GM12878 (cell line): ENCODE measurements at regions not wholly inside any gene's neighbourhood (a gene's known extent, or its start where the extent isn't known, plus 50 kb on each side); places are given as distances from the start of the nearest gene placed in this dataset.

Experiments used
- ATAC-seq: fragments of 200-7000 bp; cut with Tn5 transposase; 3 replicates; pipeline ENCODE4 v1.9.1; 2020; ENCODE audit warnings: mild to moderate bottlenecking, moderate library complexity
- BruUV-seq: library from RNA; stranded (reverse); fragments of 400-500 nt; replicated peaks from 2 replicates; lab custom pipeline; 2021; lab: Mats Ljungman, UMichigan
- CTCF ChIA-PET: fragments of 300-600 bp; sonication (Branson Sonifier 250); formaldehyde crosslinking; extraction: SDS; loops from one replicate; lab custom pipeline; 2021; ENCODE audit warnings: inconsistent platforms; lab: Yijun Ruan, JAX
- POLR2A ChIA-PET: fragments of 350-600 bp; formaldehyde crosslinking; extraction: SDS; loops from one replicate; lab custom pipeline; 2021; ENCODE audit warnings: inconsistent platforms; lab: Charles Lee
- RAD21 ChIA-PET: fragments of 300-600 bp; sonication (Branson Sonifier 250); formaldehyde crosslinking; loops from one replicate; lab custom pipeline; 2023; ENCODE audit warnings: antibody characterized with exemption; ENCODE audit not compliant: unreplicated experiment; lab: Charles Lee
- SMC1A ChIA-PET: fragments of 300-600 bp; sonication (Branson Sonifier 250); formaldehyde crosslinking; loops from one replicate; lab custom pipeline; 2023; ENCODE audit not compliant: unreplicated experiment, uncharacterized antibody; lab: Charles Lee
- DNase-seq: peaks from one replicate; pipeline ENCODE4 v3.0.0-alpha.2; 2011; ENCODE audit warnings: low read depth, low spot score
- FAIRE-seq: peaks from 3 replicates; lab custom pipeline; 2011; peaks lifted over from hg19 to GRCh38; lab: Jason Lieb, UNC
- H2AFZ ChIP-seq: 2 replicates; pipeline ENCODE4 v1.6.0; 2011; ENCODE audit warnings: low read depth, low read length, control low read depth; ENCODE audit not compliant: control insufficient read depth
- H3K27ac ChIP-seq: 2 replicates; pipeline ENCODE4 v1.5.1; 2011; ENCODE audit warnings: control low read depth; ENCODE audit not compliant: control insufficient read depth, insufficient read depth
- H3K27me3 ChIP-seq, 2 experiments: replicated peaks in 1 of 2; 2 replicates each; pipeline versions ENCODE4 v1.6.0 to v1.6.1; 2011; ENCODE audit warnings: low read length in 1 of 2; ENCODE audit not compliant: control insufficient read depth in 2 of 2, insufficient read depth in 2 of 2
- H3K36me3 ChIP-seq, 2 experiments: 2 replicates each; pipeline ENCODE4 v1.5.1; 2011; ENCODE audit warnings: low read length in 1 of 2; ENCODE audit not compliant: control insufficient read depth in 2 of 2, insufficient read depth in 2 of 2
- H3K4me1 ChIP-seq: 2 replicates; pipeline ENCODE4 v1.6.1; 2011; ENCODE audit warnings: mild to moderate bottlenecking, low read length, moderate library complexity, mixed read lengths; ENCODE audit not compliant: control insufficient read depth, insufficient read depth
- H3K4me2 ChIP-seq: 2 replicates; pipeline ENCODE4 v1.6.0; 2011; ENCODE audit warnings: control low read depth; ENCODE audit not compliant: control insufficient read depth, insufficient read depth
- H3K4me3 ChIP-seq: fragments of 200-600 bp; sonication (generic); 2 replicates; pipeline ENCODE4 v1.5.1; 2016
- H3K79me2 ChIP-seq: 2 replicates; pipeline ENCODE4 v1.6.0; 2011; ENCODE audit warnings: low read length; ENCODE audit not compliant: control insufficient read depth, insufficient read depth
- H3K9ac ChIP-seq: 2 replicates; pipeline ENCODE4 v1.8.0; 2011; ENCODE audit warnings: low read length, control low read depth, mixed read lengths; ENCODE audit not compliant: control insufficient read depth, insufficient read depth
- H3K9me3 ChIP-seq: replicated peaks from 3 replicates; pipeline ENCODE4 v1.5.1; 2011; ENCODE audit warnings: mild to moderate bottlenecking, low read length; ENCODE audit not compliant: control insufficient read depth, insufficient read depth
- H4K20me1 ChIP-seq: 2 replicates; pipeline ENCODE4 v1.6.0; 2011; ENCODE audit not compliant: control insufficient read depth, insufficient read depth
- ATF3 ChIP-seq: IDR thresholded peaks from 2 replicates; pipeline ENCODE4 v1.6.1; 2011; ENCODE audit warnings: low read depth, mild to moderate bottlenecking, low read length, moderate library complexity, borderline replicate concordance; ENCODE audit errors: extremely low read depth
- BCL11A ChIP-seq: IDR thresholded peaks from 2 replicates; pipeline ENCODE4 v1.6.1; 2011; ENCODE audit warnings: low read depth, low read length
- BRCA1 ChIP-seq: IDR thresholded peaks from 2 replicates; pipeline ENCODE4 v1.6.1; 2011; ENCODE audit warnings: low read depth, low read length, improper control_type of control experiment
- EGR1 ChIP-seq, 2 experiments: IDR thresholded peaks; 1 replicate in 1 of 2; 2 replicates in 1 of 2; pipeline ENCODE4 v1.6.1; 2011 to 2012; ENCODE audit warnings: low read depth in 2 of 2, low read length in 2 of 2, borderline replicate concordance in 1 of 2, mild to moderate bottlenecking in 1 of 2, moderate library complexity in 1 of 2
- ETV6 ChIP-seq, 2 experiments: fragments of 450-650 bp in 1 of 2; IDR thresholded peaks in 1 of 2; conservative IDR thresholded peaks in 1 of 2; 2 replicates each; pipeline ENCODE4 v1.6.1; 2014; ENCODE audit warnings: antibody characterized with exemption in 1 of 2, borderline replicate concordance in 1 of 2, low read depth in 1 of 2, mild to moderate bottlenecking in 1 of 2, moderate library complexity in 1 of 2
- EZH2 ChIP-seq: IDR thresholded peaks from 2 replicates; pipeline ENCODE4 v1.6.1; 2012; ENCODE audit warnings: low read depth, mild to moderate bottlenecking, control low read depth, inconsistent platforms, low read length, borderline replicate concordance; ENCODE audit not compliant: control insufficient read depth
- IRF5 ChIP-seq: fragments of 450-650 bp; IDR thresholded peaks from 2 replicates; pipeline ENCODE4 v1.6.1; 2017; ENCODE audit warnings: borderline replicate concordance
- JUND ChIP-seq: IDR thresholded peaks from 2 replicates; pipeline ENCODE4 v1.6.1; 2012; ENCODE audit warnings: low read depth, mild to moderate bottlenecking, low read length, improper control_type of control experiment, moderate library complexity
- KDM1A ChIP-seq: fragments of 200-600 bp; sonication (generic); IDR thresholded peaks from 2 replicates; pipeline ENCODE4 v1.6.1; 2016; ENCODE audit warnings: borderline replicate concordance
- NFIC ChIP-seq: IDR thresholded peaks from 2 replicates; pipeline ENCODE4 v1.6.1; 2012; ENCODE audit warnings: low read depth, mild to moderate bottlenecking, inconsistent platforms, low read length, moderate library complexity
- POLR2A ChIP-seq: IDR thresholded peaks from 2 replicates; pipeline ENCODE4 v1.6.1; 2011; ENCODE audit warnings: low read depth, mild to moderate bottlenecking, low read length
- RBBP5 ChIP-seq: fragments of 200-600 bp; sonication (generic); conservative IDR thresholded peaks from 2 replicates; pipeline ENCODE4 v1.6.1; 2016
- RCOR1 ChIP-seq: conservative IDR thresholded peaks from 2 replicates; pipeline ENCODE4 v1.6.1; 2012; ENCODE audit warnings: low read depth, low read length, improper control_type of control experiment
- SRF ChIP-seq, 2 experiments: IDR thresholded peaks; 2 replicates each; pipeline ENCODE4 v1.6.1; 2011; ENCODE audit warnings: low read depth in 2 of 2, low read length in 2 of 2, mild to moderate bottlenecking in 1 of 2, moderate library complexity in 1 of 2
- YBX1 ChIP-seq: fragments of 450-650 bp; IDR thresholded peaks from 2 replicates; pipeline ENCODE4 v1.6.1; 2016; ENCODE audit warnings: antibody characterized with exemption
- ZNF274 ChIP-seq: IDR thresholded peaks from one replicate; pipeline ENCODE4 v1.8.0; 2011; ENCODE audit not compliant: insufficient read length, insufficient read depth
- ZNF622 ChIP-seq: fragments of 450-650 bp; IDR thresholded peaks from 2 replicates; pipeline ENCODE4 v1.6.1; 2017; ENCODE audit warnings: mild to moderate bottlenecking, inconsistent platforms
- WGBS: methylation state at CpG from one replicate; pipeline ENCODE4 v1.1.6; 2016; ENCODE audit warnings: low lambda C conversion rate; ENCODE audit not compliant: insufficient replicate concordance, insufficient coverage; ENCODE audit errors: missing lambda C conversion rate; 5-methylcytosine and 5-hydroxymethylcytosine counted together
- in situ Hi-C: fragments of 300-500 bp; cut with MboI; formaldehyde crosslinking; loops from 9 replicates; pipeline ENCODE4 v1.14.3; 2018; ENCODE audit warnings: mixed read lengths
- intact Hi-C: fragments of 100-400 bp; cut with micrococcal nuclease; formaldehyde crosslinking; loops from one replicate; pipeline ENCODE4 v1.14.2; 2022; ENCODE audit not compliant: unreplicated experiment
- TF ChIP-seq, protein P1 (sequence below): fragments of 450-650 bp; IDR thresholded peaks from 2 replicates; pipeline ENCODE4 v1.6.1; 2017; ENCODE audit warnings: mild to moderate bottlenecking, moderate library complexity

DNA sequence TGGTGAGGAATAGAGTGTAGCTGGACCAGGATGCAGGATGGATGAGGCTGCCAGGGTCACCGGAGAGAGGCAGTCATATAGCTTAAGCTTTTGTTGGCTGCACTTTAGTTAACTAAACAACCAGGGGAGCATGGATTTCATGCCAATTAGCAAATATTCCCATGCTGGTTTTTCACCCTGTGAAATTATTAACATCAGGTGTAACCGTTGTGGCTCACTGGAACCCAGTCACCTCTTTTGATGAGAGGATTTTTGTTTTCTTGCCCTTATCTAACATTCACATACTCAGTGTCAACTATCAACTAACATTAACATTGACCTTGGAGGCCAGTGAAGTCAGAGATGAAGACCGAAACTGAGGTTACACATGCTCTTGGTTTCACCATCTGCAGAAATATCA, 97.2 kb upstream of the BASP1 start:
- intact Hi-C loops (no loop called here), in situ Hi-C loops (loop anchor here (10.0 kb wide), 1 partner anchor 325 kb away; no protein-coding TSS in a partner anchor)
- no peak overlapping the region for H3K4me3 ChIP-seq
- ATAC-seq (no peak), DNase-seq (no peak), FAIRE-seq (no peak)
- H3K9me3 ChIP-seq = no peaks in the 10 kb centered on the region
- WGBS = 59% methylated on average over 3 of the region's 3 CpGs
- TF ChIP-seq POLR2A (no peak), YBX1 (no peak), EZH2 (no peak), KDM1A (no peak), ATF3 (no peak), NFIC (no peak), BRCA1 (no peak), EGR1 (IDR thresholded peaks at IDR 0.05; ENCODE audit: borderline replicate concordance in 1 of 2, low read depth in 2 of 2, low read length in 2 of 2) (no peak), BCL11A (no peak), JUND (no peak), IRF5 (no peak), ETV6 (conservative IDR thresholded peaks at IDR 0.05 in 1 of 2, IDR thresholded peaks at IDR 0.05 in 1 of 2; ENCODE audit: borderline replicate concordance in 1 of 2, low read depth in 1 of 2) (no peak), ZNF274 (no peak), ZNF622 (no peak), RCOR1 (no peak), SRF (IDR thresholded peaks at IDR 0.05; ENCODE audit: low read depth in 2 of 2, low read length in 2 of 2) (no peak), RBBP5 (no peak)
- TF ChIP-seq, protein P1, sequence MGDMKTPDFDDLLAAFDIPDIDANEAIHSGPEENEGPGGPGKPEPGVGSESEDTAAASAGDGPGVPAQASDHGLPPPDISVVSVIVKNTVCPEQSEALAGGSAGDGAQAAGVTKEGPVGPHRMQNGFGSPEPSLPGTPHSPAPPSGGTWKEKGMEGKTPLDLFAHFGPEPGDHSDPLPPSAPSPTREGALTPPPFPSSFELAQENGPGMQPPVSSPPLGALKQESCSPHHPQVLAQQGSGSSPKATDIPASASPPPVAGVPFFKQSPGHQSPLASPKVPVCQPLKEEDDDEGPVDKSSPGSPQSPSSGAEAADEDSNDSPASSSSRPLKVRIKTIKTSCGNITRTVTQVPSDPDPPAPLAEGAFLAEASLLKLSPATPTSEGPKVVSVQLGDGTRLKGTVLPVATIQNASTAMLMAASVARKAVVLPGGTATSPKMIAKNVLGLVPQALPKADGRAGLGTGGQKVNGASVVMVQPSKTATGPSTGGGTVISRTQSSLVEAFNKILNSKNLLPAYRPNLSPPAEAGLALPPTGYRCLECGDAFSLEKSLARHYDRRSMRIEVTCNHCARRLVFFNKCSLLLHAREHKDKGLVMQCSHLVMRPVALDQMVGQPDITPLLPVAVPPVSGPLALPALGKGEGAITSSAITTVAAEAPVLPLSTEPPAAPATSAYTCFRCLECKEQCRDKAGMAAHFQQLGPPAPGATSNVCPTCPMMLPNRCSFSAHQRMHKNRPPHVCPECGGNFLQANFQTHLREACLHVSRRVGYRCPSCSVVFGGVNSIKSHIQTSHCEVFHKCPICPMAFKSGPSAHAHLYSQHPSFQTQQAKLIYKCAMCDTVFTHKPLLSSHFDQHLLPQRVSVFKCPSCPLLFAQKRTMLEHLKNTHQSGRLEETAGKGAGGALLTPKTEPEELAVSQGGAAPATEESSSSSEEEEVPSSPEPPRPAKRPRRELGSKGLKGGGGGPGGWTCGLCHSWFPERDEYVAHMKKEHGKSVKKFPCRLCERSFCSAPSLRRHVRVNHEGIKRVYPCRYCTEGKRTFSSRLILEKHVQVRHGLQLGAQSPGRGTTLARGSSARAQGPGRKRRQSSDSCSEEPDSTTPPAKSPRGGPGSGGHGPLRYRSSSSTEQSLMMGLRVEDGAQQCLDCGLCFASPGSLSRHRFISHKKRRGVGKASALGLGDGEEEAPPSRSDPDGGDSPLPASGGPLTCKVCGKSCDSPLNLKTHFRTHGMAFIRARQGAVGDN = no peak
- no peaks in the 10 kb centered on the region for H3K79me2 ChIP-seq
- H3K36me3 ChIP-seq = no peaks in the 10 kb centered on the region
- no TSS peak for BruUV-seq
- H3K9ac ChIP-seq = no peak overlapping the region
- H3K4me2 ChIP-seq = no peak overlapping the region
- ChIA-PET RAD21 (no interaction called here), CTCF (no interaction called here), POLR2A (no interaction called here), SMC1A (no interaction called here)
- no peaks in the 10 kb centered on the region for H3K4me1 ChIP-seq
- H2AFZ ChIP-seq = no peak overlapping the region
- H3K27ac ChIP-seq = no peak overlapping the region
- H3K27me3 ChIP-seq = no peaks in the 10 kb centered on the region
- H4K20me1 ChIP-seq = no peaks in the 10 kb centered on the region
